ENCODE measurements at regions not wholly inside any gene's neighbourhood (a gene's known extent, or its start where the extent isn't known, plus 50 kb on each side); places are given as distances from the start of the nearest gene placed in this dataset.

- peak; percentile 33 for DNase-seq
These were observed 156.5 kb downstream of the ERCC6L2 start for GRCh38 chr9:96031916-96032534.

GRCh38 chr9:96031366-96031824, 155.9 kb downstream of the ERCC6L2 start:
- DNase-seq: peak; percentile 99

GRCh38 chr9:96029722-96030530, 154.4 kb downstream of the ERCC6L2 start:
- peak; percentile 12 for DNase-seq

GRCh38 chr9:96027251-96028131, 152.0 kb downstream of the ERCC6L2 start:
- DNase-seq: no peak

GRCh38 chr9:96026655-96027213, 151.2 kb downstream of the ERCC6L2 start:
- no peak for DNase-seq

- DNase-seq: peak; percentile 35
These were observed 150.6 kb downstream of the ERCC6L2 start for GRCh38 chr9:96025995-96026602.

GRCh38 chr9:96023486-96023885, 148.0 kb downstream of the ERCC6L2 start:
- no peak for DNase-seq

GRCh38 chr9:96022445-96023051, 147.1 kb downstream of the ERCC6L2 start:
- DNase-seq: no peak

GRCh38 chr9:96021551-96022444, 146.3 kb downstream of the ERCC6L2 start:
- peak; percentile 59 for DNase-seq

GRCh38 chr9:96020792-96021550, 145.5 kb downstream of the ERCC6L2 start:
- peak; percentile 68 for DNase-seq

- no peak for DNase-seq
These were observed 144.9 kb downstream of the ERCC6L2 start for GRCh38 chr9:96020300-96020791.

All from NCI-H69 (cell line).